ENCODE measurements at regions not wholly inside any gene's neighbourhood (a gene's known extent, or its start where the extent isn't known, plus 50 kb on each side); places are given as distances from the start of the nearest gene placed in this dataset.
"Not testable (repeated sequence)": the region's sequence is repeated elsewhere in the genome, so short reads cannot be mapped to it uniquely, and the experiment has no call there.

DNA sequence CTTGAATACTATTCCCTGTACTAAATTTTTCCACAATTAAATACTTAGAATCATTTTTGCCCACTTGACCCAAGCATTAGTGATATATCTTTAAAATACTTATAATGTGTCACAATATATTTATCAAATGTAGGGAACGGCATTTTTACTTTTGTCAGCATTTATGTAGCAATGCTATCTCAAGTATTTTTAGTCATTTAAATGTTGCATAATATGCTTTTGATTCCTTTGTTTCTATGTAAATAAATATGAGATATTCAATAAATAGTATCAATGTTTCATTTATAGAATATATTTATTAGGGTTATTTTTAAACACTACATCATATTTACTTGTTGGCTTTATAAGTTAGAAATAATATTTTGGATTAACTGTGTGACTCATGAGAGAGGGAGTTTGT is 199.7 kb upstream of the WSB1 start:
- not testable (repeated sequence) for DNase-seq

DNA sequence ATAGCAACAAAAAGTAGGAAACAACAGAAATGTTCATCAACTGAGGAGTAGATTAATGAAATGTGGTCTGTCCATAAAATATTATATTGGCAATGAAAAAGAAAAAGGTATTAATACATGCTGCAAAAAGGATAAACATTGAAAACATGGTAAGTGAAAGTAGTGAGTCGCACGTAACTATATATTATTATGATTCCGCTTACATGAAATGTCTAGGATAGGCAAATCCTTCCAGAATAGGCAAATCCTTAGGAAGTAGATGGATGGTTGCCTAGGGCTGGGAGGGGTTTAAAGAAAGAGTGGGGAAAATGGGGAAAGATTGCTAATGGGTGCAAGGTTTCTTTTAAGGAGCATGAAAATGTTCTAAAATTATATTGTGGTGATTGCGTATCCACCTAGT is 198.1 kb upstream of the WSB1 start:
- not testable (repeated sequence) for DNase-seq

DNA sequence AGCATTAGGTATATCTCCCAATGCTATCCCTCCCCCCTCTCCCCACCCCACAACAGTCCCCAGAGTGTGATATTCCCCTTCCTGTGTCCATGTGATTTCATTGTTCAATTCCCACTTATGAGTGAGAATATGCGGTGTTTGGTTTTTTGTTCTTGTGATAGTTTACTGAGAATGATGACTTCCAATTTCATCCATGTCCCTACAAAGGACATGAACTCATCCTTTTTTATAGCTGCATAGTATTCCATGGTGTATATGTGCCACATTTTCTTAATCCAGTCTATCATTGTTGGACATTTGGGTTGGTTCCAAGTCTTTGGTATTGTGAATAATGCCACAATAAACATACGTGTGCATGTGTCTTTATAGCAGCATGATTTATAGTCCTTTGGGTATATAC is 194.6 kb upstream of the WSB1 start:
- not testable (repeated sequence) for DNase-seq

DNA sequence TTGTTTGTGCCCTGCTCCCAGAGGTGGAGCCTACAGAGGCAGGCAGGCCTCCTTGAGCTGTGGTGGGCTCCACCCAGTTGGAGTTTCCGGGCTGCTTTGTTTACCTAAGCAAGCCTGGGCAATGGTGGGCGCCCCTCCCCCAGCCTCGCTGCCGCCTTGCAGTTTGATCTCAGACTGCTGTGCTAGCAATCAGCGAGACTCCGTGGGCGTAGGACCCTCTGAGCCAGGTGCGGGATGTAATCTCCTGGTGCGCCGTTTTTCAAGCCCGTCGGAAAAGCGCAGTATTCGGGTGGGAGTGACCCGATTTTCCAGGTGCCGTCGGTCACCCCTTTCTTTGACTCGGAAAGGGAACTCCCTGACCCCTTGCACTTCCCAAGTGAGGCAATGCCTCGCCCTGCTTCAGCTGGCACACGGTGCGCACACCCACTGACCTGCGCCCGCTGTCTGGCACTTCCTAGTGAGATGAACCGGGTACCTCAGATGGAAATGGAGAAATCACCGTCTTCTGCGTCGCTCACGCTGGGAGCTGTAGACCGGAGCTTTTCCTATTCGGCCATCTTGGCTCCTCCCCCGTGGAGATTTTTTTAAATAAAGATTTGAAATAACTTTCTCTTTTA is 189.2 kb upstream of the WSB1 start:
- not testable (repeated sequence) for DNase-seq

DNA sequence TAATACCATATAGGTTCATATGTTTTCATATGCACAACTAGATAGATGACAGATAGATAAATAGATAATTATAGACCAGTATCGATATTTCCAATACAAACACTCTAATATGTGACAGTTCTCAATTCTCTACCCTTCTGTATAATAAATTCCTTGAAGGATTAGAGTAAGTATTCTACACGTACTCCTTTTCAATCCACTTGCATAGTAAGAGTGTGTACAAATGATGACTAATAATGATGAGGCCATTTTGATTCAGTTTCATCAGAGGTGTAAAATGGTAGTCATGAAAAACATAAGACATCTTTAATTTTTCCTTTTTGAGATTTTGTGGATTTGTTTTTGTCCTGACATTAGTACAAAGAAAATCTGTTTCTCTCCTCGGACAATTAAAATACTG is 188.3 kb upstream of the WSB1 start:
- DNase-seq: no peak

DNA sequence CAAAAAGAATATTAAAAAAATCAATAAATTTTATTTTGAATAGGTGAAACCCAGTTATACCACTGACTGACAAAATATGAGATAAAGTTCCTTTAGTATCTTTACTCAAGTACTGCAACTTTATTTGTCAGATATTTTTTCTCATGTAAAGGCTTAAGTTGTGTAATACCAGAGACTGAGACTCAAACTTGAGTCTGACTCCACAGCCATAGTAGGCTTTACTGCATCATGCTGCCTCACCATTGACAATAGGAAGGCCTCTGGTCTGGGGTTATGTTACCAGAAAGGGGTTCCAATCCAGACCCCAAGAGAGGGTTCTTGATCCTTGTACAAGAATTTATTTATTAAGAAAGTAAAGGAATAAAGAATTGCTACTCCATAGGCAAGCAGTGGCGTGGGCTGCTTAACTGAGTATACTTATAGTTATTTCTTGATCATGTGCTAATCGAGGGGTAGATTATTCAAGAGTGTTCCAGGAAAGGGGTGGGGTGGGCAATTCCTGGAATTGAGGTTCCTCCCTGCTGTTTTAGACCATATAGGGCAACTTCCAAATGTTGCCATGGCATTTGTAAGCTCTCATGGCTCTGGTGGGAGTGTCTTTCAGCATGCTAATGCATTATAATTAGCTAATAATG is 187.4 kb upstream of the WSB1 start:
- no peak for DNase-seq

DNA sequence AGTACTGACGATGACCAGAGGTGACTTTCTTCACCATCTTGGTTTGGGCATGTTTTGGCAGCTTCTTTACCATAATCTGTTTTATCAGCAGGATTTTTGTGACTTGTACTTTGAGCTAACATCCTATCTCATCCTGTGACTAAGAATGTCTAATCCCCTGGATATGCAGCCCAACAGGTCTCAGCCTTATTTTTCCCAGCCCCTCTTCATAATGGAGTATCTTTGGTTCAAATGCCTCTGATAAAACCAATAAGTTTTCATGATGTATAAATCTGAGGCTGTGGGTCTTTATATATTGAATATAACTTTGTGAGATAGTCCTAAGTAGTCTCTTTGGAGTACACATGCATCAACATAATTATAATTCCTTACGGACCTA is 186.9 kb upstream of the WSB1 start:
- no peak for DNase-seq

DNA sequence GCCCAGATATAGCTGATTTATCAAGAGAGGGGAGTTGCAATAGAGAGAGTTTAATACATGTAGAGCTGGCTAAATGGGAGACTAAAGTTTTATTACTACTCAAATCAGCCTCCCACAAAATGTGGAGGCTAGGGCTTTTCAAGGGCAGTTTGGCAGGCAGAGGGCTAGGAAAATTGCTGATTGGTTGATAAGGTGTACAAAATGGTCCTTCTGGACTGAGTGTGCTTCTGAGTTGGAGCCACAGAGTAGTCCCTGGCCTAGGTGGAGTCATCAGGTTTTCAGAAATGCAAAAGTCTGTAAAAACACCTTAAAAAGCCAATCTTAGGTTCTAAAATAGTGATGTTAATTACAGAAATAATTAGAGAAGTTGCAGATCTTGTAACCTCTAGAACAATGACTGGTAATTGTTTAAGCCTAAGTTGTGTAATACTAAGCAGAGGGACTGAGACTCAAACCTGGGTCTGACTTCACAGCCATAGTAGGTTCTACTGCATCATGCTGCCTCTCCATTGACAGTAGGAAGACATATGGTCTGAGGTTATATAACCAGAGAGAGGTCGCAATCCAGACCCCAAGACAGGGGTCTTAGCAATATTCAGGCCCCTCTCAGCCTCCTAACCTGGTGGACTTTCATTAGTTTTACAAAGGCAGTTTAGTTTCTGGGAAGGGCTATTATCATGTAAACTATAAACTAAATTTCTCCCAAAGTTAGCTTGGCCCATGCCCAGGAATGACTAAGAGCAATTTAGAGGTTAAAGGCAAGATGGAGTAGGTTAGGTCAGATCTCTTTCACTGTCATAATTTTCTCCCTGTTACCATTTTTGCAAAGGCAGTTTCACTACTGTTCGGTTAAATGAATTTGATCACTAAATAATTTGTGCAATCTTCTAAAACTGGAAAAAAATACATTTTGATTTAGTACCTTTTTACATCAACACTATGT is 186.3 kb upstream of the WSB1 start:
- not testable (repeated sequence) for DNase-seq

DNA sequence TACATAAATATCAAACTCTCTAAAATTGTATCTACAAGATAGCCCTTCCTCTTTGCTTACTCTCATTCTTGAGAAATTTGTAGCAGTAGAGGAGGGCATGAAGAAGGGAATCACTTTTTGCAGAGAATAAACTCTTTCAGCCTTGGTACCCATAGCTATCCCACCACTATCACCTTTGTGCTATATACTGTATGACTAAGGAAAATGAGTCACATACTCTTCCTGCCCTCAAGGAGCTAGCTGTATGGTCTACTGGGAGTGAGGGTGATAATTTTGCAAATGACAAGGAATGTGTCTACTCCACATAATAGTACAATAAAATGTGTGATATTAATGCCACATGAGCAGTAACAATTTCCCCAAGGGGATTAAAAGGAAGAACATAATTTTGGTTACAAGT is 184.6 kb upstream of the WSB1 start:
- DNase-seq: no peak

DNA sequence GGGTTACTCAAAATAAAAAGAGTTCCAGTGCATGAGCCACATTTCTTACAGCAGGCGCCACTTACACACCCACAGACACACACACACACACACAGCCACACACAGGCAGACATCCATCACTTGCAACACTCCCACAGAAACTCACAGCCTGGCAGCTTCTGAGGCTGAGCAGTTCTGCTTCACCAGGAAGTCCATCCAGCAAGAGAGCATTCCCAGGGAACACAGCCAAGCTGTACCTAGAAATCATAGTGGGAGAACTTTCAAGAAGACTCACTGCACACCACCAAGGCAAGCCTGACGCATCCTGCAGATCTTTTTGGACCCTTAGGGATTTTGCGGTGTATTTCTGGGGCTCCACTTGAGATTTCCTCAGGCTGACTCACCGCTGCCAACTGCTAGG is 140.9 kb upstream of the WSB1 start:
- DNase-seq: no peak

DNA sequence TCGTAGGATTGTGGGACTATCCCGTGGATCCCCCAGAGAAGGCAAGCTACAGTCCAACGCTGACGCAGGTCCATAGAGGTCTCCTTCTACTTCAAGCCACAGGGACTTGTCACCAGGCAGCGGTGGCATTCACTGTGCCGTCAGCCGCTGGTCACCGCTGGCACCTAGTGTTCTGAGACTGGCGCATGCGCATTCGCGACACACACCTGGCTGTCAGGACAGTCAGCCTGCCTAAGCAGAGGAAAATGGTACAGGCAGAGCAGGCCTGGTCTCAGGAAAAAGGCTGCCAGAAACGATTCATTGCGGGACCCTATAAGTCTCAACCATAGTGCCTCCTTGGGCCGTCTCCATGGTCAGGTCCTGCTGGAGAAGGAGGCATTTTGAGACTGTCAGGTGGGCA is 138.0 kb upstream of the WSB1 start:
- DNase-seq: no peak

DNA sequence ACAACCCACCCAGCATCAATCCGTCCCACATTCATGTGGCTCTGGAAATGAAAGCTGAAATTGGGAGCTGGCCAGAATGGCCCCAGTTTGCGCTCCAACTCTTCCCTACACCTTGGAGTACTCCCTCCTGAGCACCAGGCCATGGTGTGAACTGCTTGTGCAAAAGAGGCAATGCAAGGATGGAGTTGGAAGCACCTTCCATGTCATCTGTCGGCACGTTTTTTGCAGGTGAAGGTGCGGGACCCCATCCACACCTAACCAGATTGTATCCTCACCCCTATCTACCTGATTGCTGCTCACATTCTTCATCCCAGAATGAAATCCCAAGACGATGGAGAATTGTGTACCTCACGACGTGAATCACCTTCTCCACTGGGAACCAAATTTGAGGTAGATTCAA is 136.6 kb upstream of the WSB1 start:
- no peak for DNase-seq

DNA sequence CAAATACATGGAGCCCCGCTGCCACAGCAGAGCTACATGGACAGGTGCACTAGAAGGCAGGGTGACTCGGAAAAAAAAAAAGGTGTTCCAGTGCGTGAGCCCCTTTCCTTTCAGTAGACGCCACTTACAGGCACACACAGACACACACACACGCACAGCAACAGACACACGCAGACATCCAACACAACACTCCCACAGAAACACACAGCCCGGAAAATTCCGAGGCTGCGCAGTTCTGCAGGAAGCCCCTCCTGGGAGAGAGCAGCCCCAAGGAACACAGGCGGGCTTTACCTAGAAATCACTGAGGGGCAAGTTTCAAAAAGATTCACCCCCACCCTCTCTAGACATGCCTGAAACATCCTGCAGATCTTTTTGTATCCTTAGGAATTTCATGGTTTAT is 136.0 kb upstream of the WSB1 start:
- DNase-seq: no peak

DNA sequence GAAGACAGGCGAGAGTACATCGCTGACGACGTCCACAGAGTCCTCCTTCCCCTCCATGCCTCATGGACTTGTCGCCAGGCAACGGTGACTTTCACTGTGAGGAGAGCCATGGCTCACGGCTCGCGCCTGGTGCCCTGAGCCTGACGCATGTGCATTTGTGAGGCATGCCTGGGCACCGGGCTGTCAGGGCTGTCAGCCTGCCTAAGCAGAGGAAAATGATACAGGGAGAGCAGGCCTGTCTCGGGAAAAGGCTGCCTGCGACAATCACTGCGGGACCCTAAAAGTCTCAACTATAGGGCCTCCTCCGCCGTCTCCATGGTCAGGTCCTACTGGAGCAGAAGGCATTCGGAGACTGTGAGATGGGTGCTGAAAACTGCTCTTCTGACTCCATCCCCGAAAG is 135.5 kb upstream of the WSB1 start:
- DNase-seq: no peak

DNA sequence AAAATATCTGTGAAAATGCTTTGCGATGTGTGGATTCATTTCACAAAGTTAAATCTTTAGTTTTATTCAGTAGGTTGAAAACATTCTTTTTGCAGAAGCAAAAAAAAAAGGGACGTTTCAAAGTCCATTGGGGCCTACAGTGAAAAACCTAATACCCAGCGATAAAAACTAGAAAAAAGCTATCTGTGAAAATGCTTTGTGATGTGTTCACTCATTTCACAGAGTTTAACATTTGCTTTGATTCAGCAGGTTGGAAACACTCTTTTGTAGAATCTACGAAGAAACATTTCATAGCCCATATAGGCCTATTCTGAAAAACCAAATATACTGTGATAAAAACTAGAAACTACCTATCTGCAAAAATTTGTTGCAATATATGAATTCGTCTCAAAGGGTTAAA is 113.6 kb upstream of the WSB1 start:
- DNase-seq: no peak

DNA sequence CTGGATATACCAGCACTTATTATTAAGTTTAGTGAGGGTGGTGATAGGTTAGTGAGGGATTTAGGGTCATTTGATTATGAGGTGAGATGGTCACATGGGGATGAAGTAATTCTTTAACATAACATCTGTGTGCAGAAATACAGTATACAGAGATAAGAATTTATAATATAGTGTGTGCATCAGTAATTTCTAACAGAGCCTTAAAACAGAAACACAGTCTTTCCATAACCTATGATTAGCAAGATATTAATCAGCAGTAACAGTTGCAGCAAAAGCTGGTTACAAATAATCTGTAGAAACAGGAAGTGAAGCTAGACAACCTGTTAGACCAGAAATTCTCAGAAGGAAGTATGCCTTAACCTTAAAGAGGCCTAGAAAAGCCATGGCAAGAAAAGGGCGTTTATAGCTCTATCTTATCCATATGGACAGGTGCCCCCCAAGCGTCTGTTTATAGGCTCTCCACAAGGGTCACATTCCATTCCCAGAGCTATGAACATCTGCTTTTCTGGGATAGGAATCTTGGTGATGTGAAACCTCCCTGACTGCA is 112.5 kb upstream of the WSB1 start:
- DNase-seq: not testable (repeated sequence)

DNA sequence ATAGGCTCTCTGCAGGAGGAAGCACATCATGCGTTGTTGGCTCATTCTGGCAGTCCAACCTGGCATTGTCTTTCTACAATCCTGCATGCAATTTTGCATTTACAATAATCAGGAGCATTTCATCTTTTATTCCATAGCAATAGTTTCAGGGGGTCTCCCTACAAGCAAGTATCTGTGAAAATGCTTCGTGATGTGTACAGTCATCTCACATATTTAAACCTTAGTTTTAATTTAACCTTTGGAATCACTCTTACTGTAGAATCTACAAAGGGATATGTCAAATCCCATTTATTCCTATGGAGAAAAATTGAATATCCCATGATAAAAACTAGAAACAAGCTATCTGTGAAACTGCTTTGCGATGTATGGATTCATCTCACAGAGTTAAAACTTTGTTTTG is 112.0 kb upstream of the WSB1 start:
- no peak for DNase-seq

DNA sequence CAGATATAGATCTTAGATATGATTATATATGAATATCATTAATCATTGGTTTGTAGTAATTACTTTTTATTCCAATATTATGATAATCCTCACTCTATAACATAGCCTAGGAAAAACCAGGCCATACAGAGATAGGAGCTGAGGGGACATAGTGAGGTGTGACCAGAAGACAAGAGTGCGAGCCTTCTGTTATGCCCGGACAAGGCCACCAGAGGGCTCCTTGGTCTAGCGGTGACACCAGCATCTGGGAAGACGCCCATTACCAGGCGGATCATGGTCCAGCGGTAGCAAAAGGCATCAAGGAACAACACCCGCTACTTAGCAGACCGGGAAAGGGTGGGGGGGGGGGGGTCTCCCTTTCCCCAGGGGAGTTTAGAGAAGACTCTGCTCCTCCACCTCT is 96.4 kb upstream of the WSB1 start:
- DNase-seq: not testable (repeated sequence)

DNA sequence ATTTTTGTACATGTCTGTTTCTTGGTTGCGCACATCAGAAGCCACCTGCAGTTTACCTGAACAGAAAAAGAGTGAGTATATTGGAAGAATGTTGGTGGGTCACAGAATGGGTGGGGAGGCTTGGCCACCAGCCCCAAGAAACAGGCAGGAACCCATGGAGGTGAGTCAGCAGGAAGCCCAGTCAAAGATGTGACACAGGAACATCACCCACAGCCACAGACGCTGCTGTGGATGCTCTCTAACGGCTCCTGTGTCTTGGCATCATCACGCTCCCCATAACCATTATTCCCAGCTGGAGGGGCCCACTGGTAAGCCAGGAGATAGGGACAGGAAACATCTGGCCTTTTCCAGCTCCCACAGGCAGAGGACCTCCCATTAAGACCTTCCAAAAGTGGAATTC is 94.0 kb upstream of the WSB1 start:
- no peak for DNase-seq

DNA sequence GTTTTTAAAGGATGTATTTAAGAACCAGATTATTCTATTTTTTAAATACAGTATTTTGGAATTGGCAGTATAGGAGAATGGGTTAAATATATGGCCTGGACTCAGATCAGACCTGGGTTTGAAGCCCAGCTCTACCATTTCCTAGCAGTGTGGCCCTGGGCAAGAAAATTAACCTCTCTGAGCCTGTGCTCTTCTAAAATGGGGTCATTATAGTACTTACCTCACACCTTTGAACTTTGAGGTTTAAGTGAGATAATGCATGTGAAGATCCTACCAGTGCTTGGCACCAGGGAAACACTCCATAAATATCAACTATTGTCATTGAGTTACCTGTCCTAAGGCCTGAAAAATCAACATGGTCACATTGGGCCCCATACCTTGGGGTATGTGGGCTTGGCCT is 93.4 kb upstream of the WSB1 start:
- DNase-seq: no peak

DNA sequence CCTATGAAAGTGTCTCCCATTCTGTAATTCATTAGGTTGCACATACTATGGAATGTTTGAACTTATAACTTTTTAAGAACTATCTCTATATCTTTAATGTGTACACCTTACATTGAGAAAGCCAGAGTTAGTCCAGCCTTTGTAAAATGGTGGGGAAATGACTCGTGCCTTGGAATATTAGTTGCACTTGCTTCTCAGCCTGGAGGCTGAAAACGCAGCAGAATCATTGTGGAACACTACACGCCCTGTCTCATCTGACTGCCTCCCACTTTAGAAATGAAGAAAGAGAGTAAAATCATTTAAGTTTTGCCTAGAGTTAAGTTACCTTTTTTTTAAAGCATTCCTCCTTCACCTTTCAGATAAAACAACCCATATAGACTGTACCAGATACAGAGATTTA is 90.7 kb upstream of the WSB1 start:
- DNase-seq: no peak

DNA sequence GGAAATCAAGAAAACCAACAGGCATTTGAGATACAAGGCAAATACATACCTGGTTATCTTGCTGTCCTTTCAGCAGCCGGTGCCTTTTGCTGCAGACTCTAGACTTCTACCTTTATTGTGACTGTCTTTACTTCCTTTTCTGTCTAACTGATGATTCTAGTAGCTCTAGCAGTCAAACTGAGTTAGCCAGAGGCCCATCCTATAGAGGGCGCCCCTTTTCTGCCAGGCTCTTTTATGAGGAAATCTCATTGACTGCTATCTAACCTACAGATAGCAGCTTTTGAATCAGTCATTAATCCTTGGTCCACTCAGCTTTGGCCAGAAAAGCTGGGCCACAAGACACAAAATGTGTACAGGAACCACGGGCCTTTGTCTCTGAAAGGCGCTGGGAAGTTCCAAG is 87.5 kb upstream of the WSB1 start:
- DNase-seq: no peak

DNA sequence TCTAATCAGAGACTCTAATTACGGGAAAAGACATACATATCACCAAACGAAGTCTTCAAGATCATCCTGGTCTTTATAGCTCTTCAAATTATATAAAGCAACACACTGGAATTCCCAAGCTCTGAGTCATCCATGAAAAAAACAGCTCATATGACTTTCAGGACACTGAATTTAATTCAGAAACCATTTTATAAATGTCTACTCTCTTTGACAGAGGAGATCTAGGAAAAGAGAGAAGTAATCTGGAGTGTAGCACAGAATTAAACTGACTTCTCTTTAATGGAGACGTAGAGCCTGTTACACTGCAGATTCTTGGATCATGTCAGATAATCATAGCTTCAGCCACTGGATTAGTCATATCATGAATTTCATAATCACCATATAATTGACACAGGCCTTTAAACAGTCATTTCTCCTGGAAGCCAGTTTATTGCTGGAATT is 86.8 kb upstream of the WSB1 start:
- no peak for DNase-seq

Data from muscle of back (tissue), 3 donors.